ENCODE measurements at regions not wholly inside any gene's neighbourhood (a gene's known extent, or its start where the extent isn't known, plus 50 kb on each side); places are given as distances from the start of the nearest gene placed in this dataset.

- Histone ChIP-seq H3K9me3 (no peaks in the 10 kb centered on the region), H3K36me3 (ENCODE audit: low read depth) (no peaks in the 10 kb centered on the region), H3K4me3 (no peak overlapping the region), H3K4me1 (ENCODE audit: low read depth) (peaks cover 19% of the 10 kb centered on the region)
- TF ChIP-seq, protein P1, sequence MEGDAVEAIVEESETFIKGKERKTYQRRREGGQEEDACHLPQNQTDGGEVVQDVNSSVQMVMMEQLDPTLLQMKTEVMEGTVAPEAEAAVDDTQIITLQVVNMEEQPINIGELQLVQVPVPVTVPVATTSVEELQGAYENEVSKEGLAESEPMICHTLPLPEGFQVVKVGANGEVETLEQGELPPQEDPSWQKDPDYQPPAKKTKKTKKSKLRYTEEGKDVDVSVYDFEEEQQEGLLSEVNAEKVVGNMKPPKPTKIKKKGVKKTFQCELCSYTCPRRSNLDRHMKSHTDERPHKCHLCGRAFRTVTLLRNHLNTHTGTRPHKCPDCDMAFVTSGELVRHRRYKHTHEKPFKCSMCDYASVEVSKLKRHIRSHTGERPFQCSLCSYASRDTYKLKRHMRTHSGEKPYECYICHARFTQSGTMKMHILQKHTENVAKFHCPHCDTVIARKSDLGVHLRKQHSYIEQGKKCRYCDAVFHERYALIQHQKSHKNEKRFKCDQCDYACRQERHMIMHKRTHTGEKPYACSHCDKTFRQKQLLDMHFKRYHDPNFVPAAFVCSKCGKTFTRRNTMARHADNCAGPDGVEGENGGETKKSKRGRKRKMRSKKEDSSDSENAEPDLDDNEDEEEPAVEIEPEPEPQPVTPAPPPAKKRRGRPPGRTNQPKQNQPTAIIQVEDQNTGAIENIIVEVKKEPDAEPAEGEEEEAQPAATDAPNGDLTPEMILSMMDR (IDR thresholded peaks at IDR 0.05), result no peak
- intact Hi-C loops (cut with DNase I, micrococcal nuclease), result loop anchor here in 1 of 2 donors (10.0 kb wide), 1 partner anchor 216 kb away; no protein-coding TSS in a partner anchor
- no peak for DNase-seq
- ATAC-seq, result no peak
Observed at GRCh38 chr7:148481147-148481526, 109.4 kb upstream of the C7orf33 start.

DNA sequence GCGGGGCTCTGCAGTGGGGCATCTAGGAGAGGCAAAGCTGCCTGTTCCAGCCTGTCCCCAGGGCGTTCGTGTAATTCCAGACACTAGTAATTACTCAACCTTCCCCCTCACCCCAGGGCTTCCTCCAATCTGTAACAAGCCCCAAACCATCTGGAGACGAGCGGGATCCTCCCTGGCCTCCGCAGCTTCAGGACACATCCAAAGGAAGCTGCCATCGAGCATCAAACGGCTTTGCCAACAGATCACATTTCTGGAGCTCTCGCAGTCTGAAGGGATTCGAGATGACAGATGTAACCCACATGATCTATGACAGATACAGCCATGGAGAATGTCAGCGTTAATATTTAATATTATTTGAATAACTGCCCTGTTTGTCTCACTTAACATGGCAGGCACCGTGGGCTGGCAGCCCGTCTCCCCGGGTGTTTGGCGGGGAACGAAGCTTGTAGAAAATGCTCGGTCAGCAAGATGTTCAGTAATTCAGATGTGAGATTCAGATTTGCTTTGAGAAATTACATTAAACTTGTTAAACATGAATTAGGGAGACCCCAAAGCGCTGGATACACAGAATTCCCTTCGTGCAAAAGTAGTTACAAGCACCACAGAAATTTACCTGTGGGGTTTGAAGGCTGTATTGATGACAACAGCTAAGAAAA, 108.5 kb upstream of the C7orf33 start:
- TF ChIP-seq, protein P1 (IDR thresholded peaks at IDR 0.05), result no peak
- Histone ChIP-seq H3K9me3 (no peaks in the 10 kb centered on the region), H3K36me3 (ENCODE audit: low read depth) (no peaks in the 10 kb centered on the region), H3K4me3 (no peak overlapping the region), H3K4me1 (ENCODE audit: low read depth) (peaks cover 19% of the 10 kb centered on the region)
- ATAC-seq, result no peak
- DNase-seq, result no peak
- intact Hi-C loops (cut with DNase I, micrococcal nuclease), result loop anchor here in 1 of 2 donors (10.0 kb wide), 1 partner anchor 217 kb away; no protein-coding TSS in a partner anchor

DNA sequence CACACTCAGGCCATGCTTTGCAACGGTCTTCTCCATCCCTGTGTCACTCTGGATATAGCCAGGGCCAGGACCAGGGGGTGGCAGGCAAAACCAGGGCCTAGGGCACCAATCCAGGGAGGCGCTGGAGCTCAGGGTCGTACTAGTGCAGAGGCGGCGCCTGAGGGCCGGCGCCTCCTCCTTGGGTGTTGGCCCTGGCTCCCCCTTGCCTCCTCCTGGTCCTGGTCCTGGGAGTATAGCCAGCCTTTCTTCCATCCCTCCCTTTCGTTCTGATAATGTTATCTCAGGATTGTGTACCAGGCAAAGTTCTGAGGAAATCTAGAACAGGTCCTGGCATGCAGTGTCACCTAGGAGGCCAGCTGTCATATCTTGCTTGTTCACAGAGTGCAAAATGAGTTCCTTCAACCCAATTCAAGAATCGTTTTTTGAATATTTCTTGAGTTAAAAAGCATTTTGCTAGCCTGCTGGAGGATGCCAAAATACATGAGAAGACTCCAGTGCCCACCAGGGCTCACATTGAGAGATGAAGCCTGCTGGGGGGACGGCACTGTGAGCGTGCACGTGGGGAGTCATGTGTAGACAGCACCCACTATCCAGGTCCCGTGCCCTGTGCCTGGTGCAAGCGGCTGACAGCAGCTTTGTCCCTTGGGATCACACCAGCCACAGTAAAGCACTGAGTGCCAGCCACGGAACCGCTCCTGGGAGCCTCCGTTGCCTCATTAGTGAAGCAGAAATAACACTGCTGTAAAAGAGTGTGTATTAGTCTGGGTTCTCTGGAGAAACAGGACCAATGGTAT, 106.9 kb upstream of the C7orf33 start:
- Histone ChIP-seq H3K36me3 (ENCODE audit: low read depth) (no peaks in the 10 kb centered on the region), H3K4me1 (ENCODE audit: low read depth) (peaks cover 19% of the 10 kb centered on the region), H3K9me3 (no peaks in the 10 kb centered on the region), H3K4me3 (no peak overlapping the region)
- DNase-seq, result no peak
- TF ChIP-seq, protein P1 (IDR thresholded peaks at IDR 0.05), result no peak
- peak; percentile 5 for ATAC-seq
- intact Hi-C loops (cut with DNase I, micrococcal nuclease), result loop anchor here in 1 of 2 donors (10.0 kb wide), 1 partner anchor 219 kb away; no protein-coding TSS in a partner anchor

- peaks cover 19% of the 10 kb centered on the region for H3K4me1 ChIP-seq (ENCODE audit: low read depth)
- H3K36me3 ChIP-seq (ENCODE audit: low read depth), result no peaks in the 10 kb centered on the region
- H3K9me3 ChIP-seq, result no peaks in the 10 kb centered on the region
- TF ChIP-seq, protein P1 (IDR thresholded peaks at IDR 0.05), result no peak
- ATAC-seq, result peak; percentile 54
- peak in 1 of 3 donors; percentile 17 for DNase-seq
- intact Hi-C loops (cut with DNase I, micrococcal nuclease), result loop anchor here in 1 of 2 donors (10.0 kb wide), 1 partner anchor 220 kb away; no protein-coding TSS in a partner anchor
- no peak overlapping the region for H3K4me3 ChIP-seq
Observed at GRCh38 chr7:148484486-148484885, 106.1 kb upstream of the C7orf33 start.

DNA sequence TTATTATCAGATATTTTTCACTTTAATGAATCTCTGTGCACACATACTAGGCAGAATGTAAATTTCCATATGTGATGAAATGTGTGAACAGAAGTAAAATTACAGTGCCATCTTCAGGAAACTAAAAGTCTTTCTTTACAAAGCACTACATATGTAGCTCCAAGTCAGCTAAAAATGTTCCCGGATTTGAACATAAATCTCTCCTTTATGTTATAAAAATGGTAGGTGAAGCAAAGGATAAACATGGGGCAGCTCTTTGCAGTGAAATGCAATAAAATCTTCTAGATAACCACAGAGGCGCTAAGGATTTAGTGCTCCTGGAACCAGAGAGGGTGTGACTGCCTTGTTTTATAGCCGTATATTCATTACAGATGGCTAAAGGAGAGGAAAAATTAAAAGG, 104.9 kb upstream of the C7orf33 start:
- Histone ChIP-seq H3K36me3 (ENCODE audit: low read depth) (no peaks in the 10 kb centered on the region), H3K4me1 (ENCODE audit: low read depth) (peaks cover 19% of the 10 kb centered on the region), H3K9me3 (no peaks in the 10 kb centered on the region), H3K4me3 (no peak overlapping the region)
- TF ChIP-seq, protein P1 (IDR thresholded peaks at IDR 0.05), result no peak
- DNase-seq (peak in 1 of 3 donors; percentile 39), ATAC-seq (peak; percentile 93)
- intact Hi-C loops (cut with DNase I, micrococcal nuclease), result loop anchor here in 1 of 2 donors (10.0 kb wide), 1 partner anchor 221 kb away; no protein-coding TSS in a partner anchor
